IPS-18a (cell line): ENCODE measurements at regions not wholly inside any gene's neighbourhood (a gene's known extent, or its start where the extent isn't known, plus 50 kb on each side); places are given as distances from the start of the nearest gene placed in this dataset.

Experiments
- H3K27ac ChIP-seq: one replicate; pipeline ENCODE4 v1.5.1; 2013; ENCODE audit warnings: low read length
- H3K27me3 ChIP-seq: one replicate; pipeline ENCODE4 v1.6.1; 2013; ENCODE audit warnings: mild to moderate bottlenecking, low read length; ENCODE audit not compliant: control insufficient read depth, insufficient read depth
- H3K36me3 ChIP-seq: one replicate; pipeline ENCODE4 v1.6.1; 2013; ENCODE audit warnings: low read depth, low read length; ENCODE audit not compliant: control insufficient read depth
- H3K4me1 ChIP-seq: one replicate; pipeline ENCODE4 v1.6.1; 2013; ENCODE audit warnings: low read depth, low read length; ENCODE audit not compliant: control insufficient read depth
- H3K4me3 ChIP-seq: one replicate; pipeline ENCODE4 v1.5.1; 2013; ENCODE audit warnings: low read length
- H3K9ac ChIP-seq: one replicate; pipeline ENCODE4 v1.6.1; 2013; ENCODE audit warnings: mild to moderate bottlenecking, low read length, moderate library complexity
- H3K9me3 ChIP-seq: one replicate; pipeline ENCODE4 v1.6.1; 2013; ENCODE audit warnings: low read depth, low read length; ENCODE audit not compliant: control insufficient read depth

- Histone ChIP-seq H3K27me3 (no peaks in the 10 kb centered on the region), H3K27ac (no peak overlapping the region), H3K9me3 (no peaks in the 10 kb centered on the region), H3K4me1 (peaks cover 18% of the 10 kb centered on the region), H3K4me3 (no peak overlapping the region), H3K9ac (no peak overlapping the region), H3K36me3 (no peaks in the 10 kb centered on the region)
Measured at GRCh38 chr7:13028036-13028824, 340.8 kb downstream of the ARL4A start.

- Histone ChIP-seq H3K4me3 (no peak overlapping the region), H3K4me1 (peaks cover 23% of the 10 kb centered on the region), H3K27me3 (no peaks in the 10 kb centered on the region), H3K27ac (no peak overlapping the region), H3K9me3 (no peaks in the 10 kb centered on the region), H3K36me3 (no peaks in the 10 kb centered on the region), H3K9ac (no peak overlapping the region)
Measured at GRCh38 chr7:13028825-13029099, 341.3 kb downstream of the ARL4A start.

- Histone ChIP-seq H3K4me1 (peaks cover 31% of the 10 kb centered on the region), H3K9ac (no peak overlapping the region), H3K4me3 (no peak overlapping the region), H3K36me3 (no peaks in the 10 kb centered on the region), H3K27me3 (no peaks in the 10 kb centered on the region), H3K9me3 (no peaks in the 10 kb centered on the region), H3K27ac (no peak overlapping the region)
Measured at GRCh38 chr7:13031468-13031867, 344.0 kb downstream of the ARL4A start.

- no peak overlapping the region for H3K9ac ChIP-seq
- H3K4me3 ChIP-seq: no peak overlapping the region
- H3K36me3 ChIP-seq: no peaks in the 10 kb centered on the region
- H3K9me3 ChIP-seq: no peaks in the 10 kb centered on the region
- peaks cover 31% of the 10 kb centered on the region for H3K4me1 ChIP-seq
- no peaks in the 10 kb centered on the region for H3K27me3 ChIP-seq
- H3K27ac ChIP-seq: no peak overlapping the region
Measured at GRCh38 chr7:13032084-13032483, 344.7 kb downstream of the ARL4A start.

- Histone ChIP-seq H3K27ac (no peak overlapping the region), H3K9ac (no peak overlapping the region), H3K9me3 (no peaks in the 10 kb centered on the region), H3K4me1 (peaks cover 31% of the 10 kb centered on the region), H3K36me3 (no peaks in the 10 kb centered on the region), H3K4me3 (no peak overlapping the region), H3K27me3 (no peaks in the 10 kb centered on the region)
Measured at GRCh38 chr7:13032576-13032975, 345.1 kb downstream of the ARL4A start.

- Histone ChIP-seq H3K4me1 (peaks cover 31% of the 10 kb centered on the region), H3K4me3 (no peak overlapping the region), H3K27ac (no peak overlapping the region)
Measured at GRCh38 chr7:13034693-13035092, 347.3 kb downstream of the ARL4A start.

GRCh38 chr7:13035233-13035632, 347.8 kb downstream of the ARL4A start:
- H3K9ac ChIP-seq: no peak overlapping the region
- no peak overlapping the region for H3K4me3 ChIP-seq
- H3K4me1 ChIP-seq: peaks cover 31% of the 10 kb centered on the region
- H3K27me3 ChIP-seq: no peaks in the 10 kb centered on the region
- no peak overlapping the region for H3K27ac ChIP-seq
- no peaks in the 10 kb centered on the region for H3K36me3 ChIP-seq
- H3K9me3 ChIP-seq: no peaks in the 10 kb centered on the region

More at GRCh38 chr7:13034693-13035092, 347.3 kb downstream of the ARL4A start:
- Histone ChIP-seq H3K36me3 (no peaks in the 10 kb centered on the region), H3K27me3 (no peaks in the 10 kb centered on the region), H3K9me3 (no peaks in the 10 kb centered on the region), H3K9ac (no peak overlapping the region)

GRCh38 chr7:13036256-13036780, 348.9 kb downstream of the ARL4A start:
- Histone ChIP-seq H3K4me1 (peaks cover 31% of the 10 kb centered on the region), H3K27me3 (no peaks in the 10 kb centered on the region), H3K27ac (no peak overlapping the region), H3K4me3 (no peak overlapping the region), H3K9me3 (no peaks in the 10 kb centered on the region), H3K36me3 (no peaks in the 10 kb centered on the region), H3K9ac (no peak overlapping the region)

- no peak overlapping the region for H3K27ac ChIP-seq
Measured at GRCh38 chr7:13037216-13037615, 349.8 kb downstream of the ARL4A start.

GRCh38 chr7:13041368-13041988, 354.0 kb downstream of the ARL4A start:
- no peak overlapping the region for H3K9ac ChIP-seq
- no peaks in the 10 kb centered on the region for H3K9me3 ChIP-seq
- H3K36me3 ChIP-seq: no peaks in the 10 kb centered on the region
- no peak overlapping the region for H3K27ac ChIP-seq
- H3K4me1 ChIP-seq: no peaks in the 10 kb centered on the region
- H3K4me3 ChIP-seq: no peak overlapping the region
- H3K27me3 ChIP-seq: no peaks in the 10 kb centered on the region

More at GRCh38 chr7:13037216-13037615, 349.8 kb downstream of the ARL4A start:
- Histone ChIP-seq H3K9me3 (no peaks in the 10 kb centered on the region), H3K4me1 (peaks cover 22% of the 10 kb centered on the region), H3K4me3 (no peak overlapping the region), H3K9ac (no peak overlapping the region), H3K27me3 (no peaks in the 10 kb centered on the region), H3K36me3 (no peaks in the 10 kb centered on the region)

- Histone ChIP-seq H3K27me3 (no peaks in the 10 kb centered on the region), H3K9ac (no peak overlapping the region), H3K9me3 (no peaks in the 10 kb centered on the region), H3K4me1 (no peaks in the 10 kb centered on the region), H3K36me3 (no peaks in the 10 kb centered on the region), H3K27ac (no peak overlapping the region), H3K4me3 (no peak overlapping the region)
Measured at GRCh38 chr7:13042605-13043236, 355.3 kb downstream of the ARL4A start.
